ENCODE measurements at regions not wholly inside any gene's neighbourhood (a gene's known extent, or its start where the extent isn't known, plus 50 kb on each side); places are given as distances from the start of the nearest gene placed in this dataset.

GRCh38 chr17:14950686-14951085 lies 314.4 kb downstream of the PMP22 start:
- Histone ChIP-seq H3K4me1 (ENCODE audit: insufficient read depth, low read length) (peaks cover 3% of the 10 kb centered on the region), H3K9me3 (ENCODE audit: low read length) (no peaks in the 10 kb centered on the region), H3K4me3 (ENCODE audit: low read length) (no peak overlapping the region), H2AFZ (ENCODE audit: low read depth, low read length) (no peak overlapping the region), H3K36me3 (ENCODE audit: insufficient read depth, low read length) (no peaks in the 10 kb centered on the region), H3K27me3 (ENCODE audit: insufficient read depth, low read length) (no peaks in the 10 kb centered on the region)

GRCh38 chr17:14950216-14950615 lies 314.9 kb downstream of the PMP22 start:
- Histone ChIP-seq H3K36me3 (ENCODE audit: insufficient read depth, low read length) (no peaks in the 10 kb centered on the region), H3K9me3 (ENCODE audit: low read length) (no peaks in the 10 kb centered on the region), H3K27me3 (ENCODE audit: insufficient read depth, low read length) (no peaks in the 10 kb centered on the region), H2AFZ (ENCODE audit: low read depth, low read length) (no peak overlapping the region), H3K4me1 (ENCODE audit: insufficient read depth, low read length) (peaks cover 3% of the 10 kb centered on the region), H3K4me3 (ENCODE audit: low read length) (no peak overlapping the region)

DNA sequence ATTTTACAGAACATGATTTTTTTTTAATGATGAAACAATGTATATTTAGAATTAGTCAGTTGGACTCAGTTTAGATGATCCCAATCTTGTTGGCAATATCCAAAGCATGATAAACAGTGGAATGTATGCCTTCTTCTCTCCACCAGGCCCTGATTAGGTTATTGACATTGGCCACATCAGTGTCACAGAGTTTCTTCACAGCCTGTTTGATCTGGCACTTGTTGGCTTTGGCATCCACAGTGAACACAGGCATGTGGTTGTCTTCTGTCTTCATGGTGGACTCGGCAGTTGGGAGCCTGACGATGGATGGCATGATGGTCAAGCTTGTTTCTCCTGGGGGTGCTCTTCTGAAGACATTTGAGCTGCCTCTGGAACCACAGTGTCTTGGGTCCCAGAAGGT lies 317.5 kb downstream of the PMP22 start:
- peaks cover 3% of the 10 kb centered on the region for H3K4me1 ChIP-seq (ENCODE audit: insufficient read depth, low read length)
- no peak overlapping the region for H2AFZ ChIP-seq (ENCODE audit: low read depth, low read length)
- H3K36me3 ChIP-seq (ENCODE audit: insufficient read depth, low read length), result no peaks in the 10 kb centered on the region

DNA sequence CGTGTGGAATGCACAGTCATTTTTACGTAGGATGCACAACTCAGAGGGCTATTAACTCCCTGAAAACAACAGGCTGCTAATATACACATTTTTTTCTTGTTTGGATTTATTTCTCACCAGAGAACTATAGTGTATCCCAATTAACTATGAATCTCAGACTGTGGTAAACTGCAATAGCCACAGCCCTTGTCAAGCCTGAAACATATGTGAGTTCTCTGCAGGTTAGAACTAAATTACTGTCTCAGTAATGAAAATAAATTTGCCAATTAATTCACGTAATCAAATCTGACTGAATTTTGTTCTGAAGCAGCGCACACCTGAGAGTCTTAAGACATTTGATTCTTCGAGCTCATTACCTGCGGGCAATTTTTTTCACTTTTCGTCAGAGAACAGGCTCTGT lies 318.6 kb downstream of the PMP22 start:
- Histone ChIP-seq H3K27me3 (ENCODE audit: insufficient read depth, low read length) (no peaks in the 10 kb centered on the region), H3K4me3 (ENCODE audit: low read length) (no peak overlapping the region), H3K4me1 (ENCODE audit: insufficient read depth, low read length) (peaks cover 3% of the 10 kb centered on the region), H3K9me3 (ENCODE audit: low read length) (no peaks in the 10 kb centered on the region), H2AFZ (ENCODE audit: low read depth, low read length) (no peak overlapping the region), H3K36me3 (ENCODE audit: insufficient read depth, low read length) (no peaks in the 10 kb centered on the region)

More for the DNA sequence above, 317.5 kb downstream of the PMP22 start:
- no peaks in the 10 kb centered on the region for H3K9me3 ChIP-seq (ENCODE audit: low read length)
- H3K4me3 ChIP-seq (ENCODE audit: low read length), result no peak overlapping the region
- H3K27me3 ChIP-seq (ENCODE audit: insufficient read depth, low read length), result no peaks in the 10 kb centered on the region

- no peaks in the 10 kb centered on the region for H3K9me3 ChIP-seq (ENCODE audit: low read length)
- H3K4me3 ChIP-seq (ENCODE audit: low read length), result no peak overlapping the region
- H3K36me3 ChIP-seq (ENCODE audit: insufficient read depth, low read length), result no peaks in the 10 kb centered on the region
- no peak overlapping the region for H2AFZ ChIP-seq (ENCODE audit: low read depth, low read length)
- H3K4me1 ChIP-seq (ENCODE audit: insufficient read depth, low read length), result peaks cover 4% of the 10 kb centered on the region
- no peaks in the 10 kb centered on the region for H3K27me3 ChIP-seq (ENCODE audit: insufficient read depth, low read length)
Measured at GRCh38 chr17:14942526-14943190, 322.5 kb downstream of the PMP22 start.

- H3K4me1 ChIP-seq (ENCODE audit: insufficient read depth, low read length), result peaks cover 19% of the 10 kb centered on the region
- no peaks in the 10 kb centered on the region for H3K9me3 ChIP-seq (ENCODE audit: low read length)
- no peaks in the 10 kb centered on the region for H3K36me3 ChIP-seq (ENCODE audit: insufficient read depth, low read length)
- no peaks in the 10 kb centered on the region for H3K27me3 ChIP-seq (ENCODE audit: insufficient read depth, low read length)
- H3K4me3 ChIP-seq (ENCODE audit: low read length), result no peak overlapping the region
- no peak overlapping the region for H2AFZ ChIP-seq (ENCODE audit: low read depth, low read length)
Measured at GRCh38 chr17:14940938-14941265, 324.2 kb downstream of the PMP22 start.

- H3K4me3 ChIP-seq (ENCODE audit: low read length), result no peak overlapping the region
Measured at GRCh38 chr17:14940108-14940937, 324.8 kb downstream of the PMP22 start.

GRCh38 chr17:14935845-14936485 lies 329.2 kb downstream of the PMP22 start:
- Histone ChIP-seq H3K36me3 (ENCODE audit: insufficient read depth, low read length) (no peaks in the 10 kb centered on the region), H3K4me3 (ENCODE audit: low read length) (no peak overlapping the region), H3K27me3 (ENCODE audit: insufficient read depth, low read length) (no peaks in the 10 kb centered on the region), H3K9me3 (ENCODE audit: low read length) (no peaks in the 10 kb centered on the region), H2AFZ (ENCODE audit: low read depth, low read length) (no peak overlapping the region), H3K4me1 (ENCODE audit: insufficient read depth, low read length) (peaks cover 31% of the 10 kb centered on the region)

More at GRCh38 chr17:14940108-14940937, 324.8 kb downstream of the PMP22 start:
- Histone ChIP-seq H3K27me3 (ENCODE audit: insufficient read depth, low read length) (no peaks in the 10 kb centered on the region), H3K36me3 (ENCODE audit: insufficient read depth, low read length) (no peaks in the 10 kb centered on the region), H3K9me3 (ENCODE audit: low read length) (no peaks in the 10 kb centered on the region), H3K4me1 (ENCODE audit: insufficient read depth, low read length) (peaks cover 25% of the 10 kb centered on the region), H2AFZ (ENCODE audit: low read depth, low read length) (no peak overlapping the region)

GRCh38 chr17:14935139-14935841 lies 329.8 kb downstream of the PMP22 start:
- no peaks in the 10 kb centered on the region for H3K27me3 ChIP-seq (ENCODE audit: insufficient read depth, low read length)
- peaks cover 31% of the 10 kb centered on the region for H3K4me1 ChIP-seq (ENCODE audit: insufficient read depth, low read length)
- no peak overlapping the region for H2AFZ ChIP-seq (ENCODE audit: low read depth, low read length)
- no peak overlapping the region for H3K4me3 ChIP-seq (ENCODE audit: low read length)
- H3K36me3 ChIP-seq (ENCODE audit: insufficient read depth, low read length), result no peaks in the 10 kb centered on the region
- no peaks in the 10 kb centered on the region for H3K9me3 ChIP-seq (ENCODE audit: low read length)

- H3K9me3 ChIP-seq (ENCODE audit: low read length), result no peaks in the 10 kb centered on the region
- H3K4me3 ChIP-seq (ENCODE audit: low read length), result no peak overlapping the region
- H3K27me3 ChIP-seq (ENCODE audit: insufficient read depth, low read length), result no peaks in the 10 kb centered on the region
- H2AFZ ChIP-seq (ENCODE audit: low read depth, low read length), result no peak overlapping the region
- peaks cover 31% of the 10 kb centered on the region for H3K4me1 ChIP-seq (ENCODE audit: insufficient read depth, low read length)
- H3K36me3 ChIP-seq (ENCODE audit: insufficient read depth, low read length), result no peaks in the 10 kb centered on the region
Measured at GRCh38 chr17:14933676-14934075, 331.4 kb downstream of the PMP22 start.

GRCh38 chr17:14926526-14927122 lies 338.5 kb downstream of the PMP22 start:
- Histone ChIP-seq H3K4me3 (ENCODE audit: low read length) (no peak overlapping the region), H2AFZ (ENCODE audit: low read depth, low read length) (no peak overlapping the region), H3K9me3 (ENCODE audit: low read length) (peaks cover 6% of the 10 kb centered on the region), H3K36me3 (ENCODE audit: insufficient read depth, low read length) (no peaks in the 10 kb centered on the region), H3K4me1 (ENCODE audit: insufficient read depth, low read length) (peaks cover 8% of the 10 kb centered on the region), H3K27me3 (ENCODE audit: insufficient read depth, low read length) (no peaks in the 10 kb centered on the region)

GRCh38 chr17:14926073-14926472 lies 339.1 kb downstream of the PMP22 start:
- Histone ChIP-seq H3K4me1 (ENCODE audit: insufficient read depth, low read length) (peaks cover 10% of the 10 kb centered on the region), H2AFZ (ENCODE audit: low read depth, low read length) (no peak overlapping the region), H3K27me3 (ENCODE audit: insufficient read depth, low read length) (no peaks in the 10 kb centered on the region), H3K9me3 (ENCODE audit: low read length) (peaks cover 6% of the 10 kb centered on the region), H3K4me3 (ENCODE audit: low read length) (no peak overlapping the region), H3K36me3 (ENCODE audit: insufficient read depth, low read length) (no peaks in the 10 kb centered on the region)
